HepG2 (cell line): ENCODE measurements at regions not wholly inside any gene's neighbourhood (a gene's known extent, or its start where the extent isn't known, plus 50 kb on each side); places are given as distances from the start of the nearest gene placed in this dataset.

Experiments used
- ATAC-seq: fragments of 200-7000 bp; cut with Tn5 transposase; 3 replicates; pipeline ENCODE4 v1.9.1; 2020; ENCODE audit warnings: mild to moderate bottlenecking, moderate library complexity
- BruUV-seq: library from RNA; stranded (reverse); fragments of 400-500 nt; replicated peaks from 2 replicates; lab custom pipeline; 2021; lab: Mats Ljungman, UMichigan
- CTCF ChIA-PET: fragments of 300-600 bp; formaldehyde crosslinking; extraction: SDS; loops from one replicate; lab custom pipeline; 2021; ENCODE audit warnings: low total read pairs, inconsistent platforms, low intra/inter-chr PET ratio; lab: Yijun Ruan, JAX
- POLR2A ChIA-PET: fragments of 350-600 bp; sonication (Branson Sonifier 250); formaldehyde crosslinking; loops from one replicate; lab custom pipeline; 2020; ENCODE audit warnings: antibody characterized with exemption, inconsistent platforms; lab: Yijun Ruan, JAX
- DNase-seq: peaks from one replicate; pipeline ENCODE4 v3.0.0-alpha.2; 2015; ENCODE audit warnings: low spot score
- FAIRE-seq: peaks from 3 replicates; lab custom pipeline; 2011; peaks lifted over from hg19 to GRCh38; lab: Jason Lieb, UNC
- H2AFZ ChIP-seq: one replicate; pipeline ENCODE4 v1.6.1; 2011; ENCODE audit warnings: low read length, inconsistent platforms
- H3K27ac ChIP-seq: fragments of 300-600 bp; 3 replicates; pipeline ENCODE4 v1.8.0; 2011; ENCODE audit warnings: mixed run types, mild to moderate bottlenecking, mixed read lengths, low read length, inconsistent platforms; ENCODE audit not compliant: insufficient read depth; ENCODE audit errors: extremely low read length
- H3K27me3 ChIP-seq, 2 experiments: fragments of 200-600 bp in 1 of 2; 2 replicates in 1 of 2; 3 replicates in 1 of 2; pipeline versions ENCODE4 v1.6.0 to v1.8.0; 2011; ENCODE audit warnings: low read length in 2 of 2, mild to moderate bottlenecking in 2 of 2, moderate library complexity in 2 of 2, inconsistent platforms in 1 of 2; ENCODE audit not compliant: insufficient read depth in 2 of 2, control insufficient read depth in 1 of 2
- H3K36me3 ChIP-seq, 2 experiments: fragments of 200-600 bp in 1 of 2; replicated peaks in 1 of 2; 2 replicates in 1 of 2; 3 replicates in 1 of 2; pipeline versions ENCODE4 v1.5.1 to v1.8.0; 2011; ENCODE audit warnings: low read length in 2 of 2, inconsistent platforms in 1 of 2; ENCODE audit not compliant: insufficient read depth in 2 of 2, control insufficient read depth in 1 of 2
- H3K4me1 ChIP-seq: 2 replicates; pipeline ENCODE4 v1.5.1; 2012; ENCODE audit warnings: low read length, inconsistent platforms; ENCODE audit not compliant: insufficient read depth
- H3K4me2 ChIP-seq: 2 replicates; pipeline ENCODE4 v1.6.0; 2011; ENCODE audit warnings: low read depth, low read length, inconsistent platforms
- H3K4me3 ChIP-seq, 3 experiments: fragments of 200-600 bp in 1 of 3; sonication (generic), shearing (Covaris generic) in 1 of 3; replicated peaks in 1 of 3; 2 replicates each; pipeline ENCODE4 v1.5.1; 2011 to 2016; ENCODE audit warnings: low read length in 3 of 3, inconsistent platforms in 2 of 3, low read depth in 2 of 3, mild to moderate bottlenecking in 2 of 3, control low read depth in 1 of 3, mixed read lengths in 1 of 3; ENCODE audit not compliant: insufficient read depth in 1 of 3
- H3K79me2 ChIP-seq: one replicate; pipeline ENCODE4 v1.6.1; 2011; ENCODE audit warnings: low read length, inconsistent platforms; ENCODE audit not compliant: insufficient read depth
- H3K9ac ChIP-seq: 2 replicates; pipeline ENCODE4 v1.6.0; 2011; ENCODE audit warnings: mild to moderate bottlenecking, low read depth, low read length, inconsistent platforms; ENCODE audit not compliant: insufficient read depth
- H3K9me3 ChIP-seq: 2 replicates; pipeline ENCODE4 v1.5.1; 2012; ENCODE audit warnings: mild to moderate bottlenecking, low read length
- H4K20me1 ChIP-seq: 2 replicates; pipeline ENCODE4 v1.6.0; 2011; ENCODE audit warnings: inconsistent platforms, mild to moderate bottlenecking, low read length, moderate library complexity; ENCODE audit not compliant: insufficient read depth
- BHLHE40 ChIP-seq: IDR thresholded peaks from 2 replicates; pipeline ENCODE4 v1.6.1; 2011; ENCODE audit warnings: low read length, improper control_type of control experiment
- EEA1 ChIP-seq: sonication (generic); formaldehyde crosslinking; IDR thresholded peaks from 2 replicates; pipeline ENCODE4 v1.5.1; 2020; ENCODE audit warnings: mild to moderate bottlenecking, missing genetic modification reagents, borderline replicate concordance
- GATA4 ChIP-seq: sonication (generic); IDR thresholded peaks from 2 replicates; pipeline ENCODE4 v1.6.1; 2016; ENCODE audit warnings: antibody characterized with exemption, low read depth, borderline replicate concordance
- HNRNPK ChIP-seq: fragments of 200-400 bp; formaldehyde crosslinking; IDR thresholded peaks from 2 replicates; pipeline ENCODE4 v1.6.1; 2018; ENCODE audit warnings: low read length, low read depth, moderate library complexity, mild to moderate bottlenecking; ENCODE audit not compliant: poor library complexity, severe bottlenecking
- HNRNPLL ChIP-seq: fragments of 200-400 bp; formaldehyde crosslinking; IDR thresholded peaks from 2 replicates; pipeline ENCODE4 v1.6.1; 2017; ENCODE audit warnings: mild to moderate bottlenecking, low read depth, low read length; ENCODE audit not compliant: poor library complexity, severe bottlenecking
- MED8 ChIP-seq: sonication (generic); formaldehyde crosslinking; IDR thresholded peaks from 2 replicates; pipeline ENCODE4 v1.8.1; 2023; ENCODE audit warnings: mild to moderate bottlenecking, missing genetic modification reagents; ENCODE audit not compliant: insufficient replicate concordance
- NCOA2 ChIP-seq: sonication (generic); formaldehyde crosslinking; IDR thresholded peaks from 2 replicates; pipeline ENCODE4 v1.8.0; 2022; ENCODE audit warnings: inconsistent platforms
- RAD51 ChIP-seq: fragments of 450-650 bp; IDR thresholded peaks from 2 replicates; pipeline ENCODE4 v1.6.1; 2016; ENCODE audit warnings: borderline replicate concordance
- RARA ChIP-seq: IDR thresholded peaks from 2 replicates; pipeline ENCODE4 v1.6.1; 2016; ENCODE audit warnings: missing genetic modification reagents, missing compliant biosample characterization
- TEAD2 ChIP-seq: sonication (generic); formaldehyde crosslinking; IDR thresholded peaks from 2 replicates; pipeline ENCODE4 v1.9.0; 2021; ENCODE audit warnings: missing genetic modification reagents
- TMF1 ChIP-seq: sonication (generic); formaldehyde crosslinking; IDR thresholded peaks from 2 replicates; pipeline ENCODE4 v1.8.1; 2022; ENCODE audit warnings: low read depth, missing genetic modification reagents
- ZNF333 ChIP-seq: sonication (generic); formaldehyde crosslinking; IDR thresholded peaks from 2 replicates; pipeline ENCODE4 v1.4.0; 2020; ENCODE audit warnings: mild to moderate bottlenecking, missing genetic modification reagents, borderline replicate concordance
- ZNF496 ChIP-seq: sonication (generic); formaldehyde crosslinking; IDR thresholded peaks from 2 replicates; pipeline ENCODE4 v1.8.1; 2023; ENCODE audit warnings: mild to moderate bottlenecking, moderate library complexity, missing genetic modification reagents; ENCODE audit not compliant: insufficient replicate concordance
- ZNF775 ChIP-seq: sonication (generic); formaldehyde crosslinking; IDR thresholded peaks from 2 replicates; pipeline ENCODE4 v1.4.0; 2020; ENCODE audit warnings: missing genetic modification reagents, mild to moderate bottlenecking, moderate library complexity, borderline replicate concordance
- WGBS: methylation state at CpG from one replicate; pipeline ENCODE4 v1.1.6; 2017; ENCODE audit warnings: low lambda C conversion rate; 5-methylcytosine and 5-hydroxymethylcytosine counted together
- in situ Hi-C: cut with HindIII; loops from 2 replicates; pipeline ENCODE4 v1.10.0; 2017; ENCODE audit warnings: low pct_unique_long_range_greater_than_20kb; ENCODE audit not compliant: extremely low pct_ligation_motif_present
- intact Hi-C: fragments of 100-400 bp; cut with micrococcal nuclease; formaldehyde crosslinking; loops from one replicate; pipeline ENCODE4 v1.10.0; 2022; ENCODE audit not compliant: unreplicated experiment
- TF ChIP-seq, protein P1 (sequence below): sonication (generic); formaldehyde crosslinking; conservative IDR thresholded peaks from 2 replicates; pipeline ENCODE4 v1.8.0; 2022; ENCODE audit warnings: mild to moderate bottlenecking, moderate library complexity, missing genetic modification reagents
- TF ChIP-seq, protein P2 (sequence below): IDR thresholded peaks from 2 replicates; pipeline ENCODE4 v1.6.1; 2016; ENCODE audit warnings: mild to moderate bottlenecking, missing biosample characterization, missing genetic modification reagents

DNA sequence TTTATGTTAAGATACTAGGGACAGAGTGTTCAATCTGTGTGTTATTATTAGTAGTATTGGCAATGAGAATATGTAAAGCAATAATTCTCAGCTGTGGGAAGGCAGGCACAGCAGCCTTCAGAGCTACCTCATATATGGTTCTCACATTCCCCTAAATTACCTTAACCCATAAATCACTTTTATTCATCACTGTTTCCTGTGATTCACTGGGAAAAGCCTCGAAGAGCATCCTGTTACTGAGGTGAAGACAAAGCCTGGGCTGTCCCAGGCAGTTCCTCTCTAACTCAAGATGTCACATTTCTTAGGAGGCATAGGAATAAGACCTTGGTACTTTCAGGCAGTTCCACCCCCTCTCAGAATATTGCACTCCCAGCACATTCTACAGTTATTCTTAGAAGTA lies 965.7 kb downstream of the NCAM2 start:
- TF ChIP-seq HNRNPLL, result no peak
- no peak for TF ChIP-seq TEAD2 (CRISPR knock-in tag)
- TF ChIP-seq GATA4, result no peak
- intact Hi-C loops, result no loop called here
- Histone ChIP-seq H3K9ac (no peak overlapping the region), H2AFZ (no peak overlapping the region), H3K4me3 (no peak overlapping the region), H3K27ac (no peak overlapping the region), H3K27me3 (no peaks in the 10 kb centered on the region), H4K20me1 (no peaks in the 10 kb centered on the region), H3K9me3 (peaks cover 91% of the 10 kb centered on the region), H3K79me2 (no peaks in the 10 kb centered on the region), H3K36me3 (no peaks in the 10 kb centered on the region), H3K4me1 (no peaks in the 10 kb centered on the region), H3K4me2 (no peak overlapping the region)
- DNase-seq (no peak), FAIRE-seq (no peak), ATAC-seq (no peak)
- BruUV-seq, result no TSS peak
- in situ Hi-C loops, result no loop called here
- ChIA-PET POLR2A (no interaction called here), CTCF (no interaction called here)
- 0% methylated on average over 1 of the region's 1 CpG for WGBS

DNA sequence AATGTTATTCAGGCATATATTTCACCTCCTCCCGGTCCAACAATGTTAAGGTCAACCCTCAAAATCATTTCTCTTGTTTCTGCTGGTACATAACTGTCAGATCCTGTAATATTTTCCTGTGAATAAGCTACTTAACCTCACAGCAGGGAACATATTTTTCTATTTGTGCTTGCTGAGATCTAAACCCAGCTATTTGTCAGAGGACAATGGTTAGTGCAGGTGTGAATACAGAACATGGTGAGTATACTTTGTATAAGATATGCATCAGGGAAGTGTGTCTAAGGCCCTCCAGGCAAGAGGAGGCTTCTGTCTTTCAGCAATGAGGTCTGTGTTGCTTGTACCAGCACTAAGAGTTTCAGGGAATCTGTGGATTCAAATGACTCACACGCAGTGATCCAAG lies 970.6 kb downstream of the NCAM2 start:
- Histone ChIP-seq H3K4me3 (no peak overlapping the region), H3K27me3 (no peaks in the 10 kb centered on the region), H4K20me1 (no peaks in the 10 kb centered on the region), H3K36me3 (no peaks in the 10 kb centered on the region), H3K79me2 (no peaks in the 10 kb centered on the region), H3K4me2 (no peak overlapping the region), H3K27ac (no peak overlapping the region), H3K9ac (no peak overlapping the region), H3K9me3 (peaks cover 90% of the 10 kb centered on the region), H2AFZ (no peak overlapping the region), H3K4me1 (no peaks in the 10 kb centered on the region)
- intact Hi-C loops (no loop called here), in situ Hi-C loops (no loop called here)
- no peak for FAIRE-seq
- ChIA-PET CTCF (no interaction called here), POLR2A (no interaction called here)
- DNase-seq, result no peak
- WGBS, result 0% methylated on average over 2 of the region's 2 CpGs
- BruUV-seq, result no TSS peak
- ATAC-seq, result no peak
- TF ChIP-seq EEA1 (CRISPR knock-in tag) (no peak), MED8 (no peak), HNRNPK (no peak), ZNF333 (CRISPR knock-in tag) (no peak), BHLHE40 (no peak), RAD51 (no peak), TMF1 (CRISPR knock-in tag) (no peak), ZNF775 (CRISPR knock-in tag) (no peak), NCOA2 (CRISPR knock-in tag) (no peak), ZNF496 (no peak), RARA (no peak)
- TF ChIP-seq, protein P1, sequence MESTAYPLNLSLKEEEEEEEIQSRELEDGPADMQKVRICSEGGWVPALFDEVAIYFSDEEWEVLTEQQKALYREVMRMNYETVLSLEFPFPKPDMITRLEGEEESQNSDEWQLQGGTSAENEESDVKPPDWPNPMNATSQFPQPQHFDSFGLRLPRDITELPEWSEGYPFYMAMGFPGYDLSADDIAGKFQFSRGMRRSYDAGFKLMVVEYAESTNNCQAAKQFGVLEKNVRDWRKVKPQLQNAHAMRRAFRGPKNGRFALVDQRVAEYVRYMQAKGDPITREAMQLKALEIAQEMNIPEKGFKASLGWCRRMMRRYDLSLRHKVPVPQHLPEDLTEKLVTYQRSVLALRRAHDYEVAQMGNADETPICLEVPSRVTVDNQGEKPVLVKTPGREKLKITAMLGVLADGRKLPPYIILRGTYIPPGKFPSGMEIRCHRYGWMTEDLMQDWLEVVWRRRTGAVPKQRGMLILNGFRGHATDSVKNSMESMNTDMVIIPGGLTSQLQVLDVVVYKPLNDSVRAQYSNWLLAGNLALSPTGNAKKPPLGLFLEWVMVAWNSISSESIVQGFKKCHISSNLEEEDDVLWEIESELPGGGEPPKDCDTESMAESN (CRISPR knock-in tag), result no peak
- TF ChIP-seq, protein P2, sequence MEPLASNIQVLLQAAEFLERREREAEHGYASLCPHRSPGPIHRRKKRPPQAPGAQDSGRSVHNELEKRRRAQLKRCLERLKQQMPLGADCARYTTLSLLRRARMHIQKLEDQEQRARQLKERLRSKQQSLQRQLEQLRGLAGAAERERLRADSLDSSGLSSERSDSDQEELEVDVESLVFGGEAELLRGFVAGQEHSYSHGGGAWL (CRISPR knock-in tag), result no peak
